HuH-7 (cell line): ENCODE measurements at regions not wholly inside any gene's neighbourhood (a gene's known extent, or its start where the extent isn't known, plus 50 kb on each side); places are given as distances from the start of the nearest gene placed in this dataset.

Experiments used
- DNase-seq: peaks from one replicate; pipeline ENCODE4 v3.0.0; 2011; ENCODE audit warnings: low spot score

- no peak for DNase-seq
Observed at GRCh38 chr7:93015779-93016481, 101.8 kb downstream of the SAMD9 start.

- DNase-seq = no peak
Observed at GRCh38 chr7:93015101-93015778, 102.5 kb downstream of the SAMD9 start.

GRCh38 chr7:93014410-93014809, 103.4 kb downstream of the SAMD9 start:
- no peak for DNase-seq

- no peak for DNase-seq
Observed at GRCh38 chr7:93013446-93014061, 104.2 kb downstream of the SAMD9 start.

- DNase-seq = no peak
Observed at GRCh38 chr7:93011351-93012294, 106.2 kb downstream of the SAMD9 start.

- no peak for DNase-seq
Observed at GRCh38 chr7:93008833-93009232, 108.9 kb downstream of the SAMD9 start.

- no peak for DNase-seq
Observed at GRCh38 chr7:93006480-93007095, 111.2 kb downstream of the SAMD9 start.

GRCh38 chr7:93004906-93005305, 112.9 kb downstream of the SAMD9 start:
- DNase-seq = no peak

GRCh38 chr7:92997719-92998118, 120.1 kb downstream of the SAMD9 start:
- no peak for DNase-seq

GRCh38 chr7:92997152-92997551, 120.6 kb downstream of the SAMD9 start:
- DNase-seq = no peak

GRCh38 chr7:92994901-92995300, 122.9 kb downstream of the SAMD9 start:
- no peak for DNase-seq

GRCh38 chr7:92992932-92993331, 124.8 kb downstream of the SAMD9 start:
- no peak for DNase-seq

GRCh38 chr7:92992483-92992882, 125.3 kb downstream of the SAMD9 start:
- DNase-seq = no peak

GRCh38 chr7:92991190-92991589, 126.6 kb downstream of the SAMD9 start:
- no peak for DNase-seq

GRCh38 chr7:92988941-92989545, 128.7 kb downstream of the SAMD9 start:
- DNase-seq = no peak

GRCh38 chr7:92988051-92988450, 129.7 kb downstream of the SAMD9 start:
- peak; percentile 23 for DNase-seq

- no peak for DNase-seq
Observed at GRCh38 chr7:92987538-92987937, 130.2 kb downstream of the SAMD9 start.

- no peak for DNase-seq
Observed at GRCh38 chr7:92987095-92987494, 130.7 kb downstream of the SAMD9 start.

GRCh38 chr7:92982928-92983327, 134.9 kb downstream of the SAMD9 start:
- no peak for DNase-seq

GRCh38 chr7:92976931-92977330, 140.6 kb upstream of the CDK6 start:
- no peak for DNase-seq

- no peak for DNase-seq
Observed at GRCh38 chr7:92973974-92974373, 137.6 kb upstream of the CDK6 start.
